ENCODE measurements at regions not wholly inside any gene's neighbourhood (a gene's known extent, or its start where the extent isn't known, plus 50 kb on each side); places are given as distances from the start of the nearest gene placed in this dataset.

DNA sequence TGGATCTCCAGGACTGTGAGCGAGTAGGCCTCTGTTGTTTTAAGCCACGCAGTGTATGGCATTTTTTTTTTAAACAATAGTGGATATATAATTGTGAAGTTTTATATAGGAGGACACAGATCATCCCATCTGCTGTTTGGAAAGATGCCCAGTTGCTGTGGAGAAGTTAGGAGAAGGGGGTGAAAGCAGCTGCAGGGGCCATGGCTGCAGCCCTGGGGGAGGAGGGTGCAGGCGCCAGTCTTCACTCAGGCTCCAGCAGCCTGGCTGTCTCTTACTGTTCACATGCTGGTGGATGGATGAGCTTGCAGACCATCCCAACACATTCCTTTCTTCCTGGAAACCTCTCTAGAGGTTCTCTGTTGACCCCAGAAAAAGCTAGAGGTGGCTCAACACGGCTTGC is 242.3 kb downstream of the TEX29 start:
- H3K36me3 ChIP-seq (replicated peaks; ENCODE audit: insufficient read depth, low read length): no peaks in the 10 kb centered on the region
- TF ChIP-seq, protein P1, sequence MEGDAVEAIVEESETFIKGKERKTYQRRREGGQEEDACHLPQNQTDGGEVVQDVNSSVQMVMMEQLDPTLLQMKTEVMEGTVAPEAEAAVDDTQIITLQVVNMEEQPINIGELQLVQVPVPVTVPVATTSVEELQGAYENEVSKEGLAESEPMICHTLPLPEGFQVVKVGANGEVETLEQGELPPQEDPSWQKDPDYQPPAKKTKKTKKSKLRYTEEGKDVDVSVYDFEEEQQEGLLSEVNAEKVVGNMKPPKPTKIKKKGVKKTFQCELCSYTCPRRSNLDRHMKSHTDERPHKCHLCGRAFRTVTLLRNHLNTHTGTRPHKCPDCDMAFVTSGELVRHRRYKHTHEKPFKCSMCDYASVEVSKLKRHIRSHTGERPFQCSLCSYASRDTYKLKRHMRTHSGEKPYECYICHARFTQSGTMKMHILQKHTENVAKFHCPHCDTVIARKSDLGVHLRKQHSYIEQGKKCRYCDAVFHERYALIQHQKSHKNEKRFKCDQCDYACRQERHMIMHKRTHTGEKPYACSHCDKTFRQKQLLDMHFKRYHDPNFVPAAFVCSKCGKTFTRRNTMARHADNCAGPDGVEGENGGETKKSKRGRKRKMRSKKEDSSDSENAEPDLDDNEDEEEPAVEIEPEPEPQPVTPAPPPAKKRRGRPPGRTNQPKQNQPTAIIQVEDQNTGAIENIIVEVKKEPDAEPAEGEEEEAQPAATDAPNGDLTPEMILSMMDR (IDR thresholded peaks at IDR 0.05; ENCODE audit: low read length): no peak
- no peak for TF ChIP-seq EZH2phosphoT487 (IDR thresholded peaks at IDR 0.05; ENCODE audit: low read length)
- TF ChIP-seq EZH2 (optimal IDR thresholded peaks at IDR 0.05; ENCODE audit: low read depth, low read length): no peak
- no peak overlapping the region for H2AFZ ChIP-seq (ENCODE audit: low read length)
- no peak overlapping the region for H3K4me2 ChIP-seq (ENCODE audit: low read depth, low read length)
- H3K4me1 ChIP-seq (ENCODE audit: low read length): no peaks in the 10 kb centered on the region
- H3K9me3 ChIP-seq (replicated peaks; ENCODE audit: insufficient read depth, low read length): no peaks in the 10 kb centered on the region
- H4K20me1 ChIP-seq (ENCODE audit: insufficient read depth, low read length): no peaks in the 10 kb centered on the region
- H3K79me2 ChIP-seq (ENCODE audit: low read length): 0 out of 2 replicates have a peak, but pooled peaks cover 3% of the 10 kb centered on the region
- no peak overlapping the region for H3K27ac ChIP-seq (ENCODE audit: low read length)
- no peak overlapping the region for H3K9ac ChIP-seq (ENCODE audit: low read length)
- no peaks in the 10 kb centered on the region for H3K9me2 ChIP-seq (replicated peaks; ENCODE audit: insufficient read depth, low read length)
- no peaks in the 10 kb centered on the region for H3K27me3 ChIP-seq (replicated peaks; ENCODE audit: insufficient read depth, low read length)
- H3F3A ChIP-seq (ENCODE audit: insufficient read depth, low read length): no peaks in the 10 kb centered on the region
- no peak overlapping the region for H3K4me3 ChIP-seq (ENCODE audit: low read length)
- DNase-seq: no peak

DNA sequence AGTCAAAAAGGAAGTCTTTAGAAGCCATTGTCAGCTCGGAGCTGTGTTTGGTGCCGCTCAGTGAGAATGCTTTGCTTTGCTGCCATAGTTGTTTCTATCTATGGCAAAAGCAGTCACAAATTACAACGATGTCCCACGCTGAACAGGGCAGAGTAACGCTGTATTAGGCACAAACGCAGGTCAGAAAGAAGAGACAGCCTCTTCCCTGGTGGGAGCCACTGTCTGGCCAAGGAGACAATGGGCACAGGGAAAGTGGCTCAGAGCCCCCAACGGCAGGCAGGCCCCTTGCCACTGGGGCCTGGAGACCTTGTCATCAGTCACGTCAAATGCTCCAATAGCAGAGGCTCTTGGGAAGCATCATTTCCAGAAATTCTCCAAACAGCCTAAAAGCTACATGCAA is 244.2 kb downstream of the TEX29 start:
- H3K9me2 ChIP-seq (replicated peaks; ENCODE audit: insufficient read depth, low read length): no peaks in the 10 kb centered on the region
- H3K4me1 ChIP-seq (ENCODE audit: low read length): no peaks in the 10 kb centered on the region
- no peak for DNase-seq
- no peaks in the 10 kb centered on the region for H3K27me3 ChIP-seq (replicated peaks; ENCODE audit: insufficient read depth, low read length)
- no peak overlapping the region for H3K27ac ChIP-seq (ENCODE audit: low read length)
- no peaks in the 10 kb centered on the region for H3K9me3 ChIP-seq (replicated peaks; ENCODE audit: insufficient read depth, low read length)
- H3K4me3 ChIP-seq (ENCODE audit: low read length): no peak overlapping the region
- no peak for TF ChIP-seq EZH2 (optimal IDR thresholded peaks at IDR 0.05; ENCODE audit: low read depth, low read length)
- TF ChIP-seq, protein P1 (IDR thresholded peaks at IDR 0.05; ENCODE audit: low read length): no peak
- no peak for TF ChIP-seq EZH2phosphoT487 (IDR thresholded peaks at IDR 0.05; ENCODE audit: low read length)
- no peaks in the 10 kb centered on the region for H3K36me3 ChIP-seq (replicated peaks; ENCODE audit: insufficient read depth, low read length)
- no peaks in the 10 kb centered on the region for H3F3A ChIP-seq (ENCODE audit: insufficient read depth, low read length)
- no peaks in the 10 kb centered on the region for H4K20me1 ChIP-seq (ENCODE audit: insufficient read depth, low read length)
- H3K79me2 ChIP-seq (ENCODE audit: low read length): 0 out of 2 replicates have a peak, but pooled peaks cover 6% of the 10 kb centered on the region
- no peak overlapping the region for H3K9ac ChIP-seq (ENCODE audit: low read length)
- no peak overlapping the region for H3K4me2 ChIP-seq (ENCODE audit: low read depth, low read length)
- H2AFZ ChIP-seq (ENCODE audit: low read length): no peak overlapping the region

DNA sequence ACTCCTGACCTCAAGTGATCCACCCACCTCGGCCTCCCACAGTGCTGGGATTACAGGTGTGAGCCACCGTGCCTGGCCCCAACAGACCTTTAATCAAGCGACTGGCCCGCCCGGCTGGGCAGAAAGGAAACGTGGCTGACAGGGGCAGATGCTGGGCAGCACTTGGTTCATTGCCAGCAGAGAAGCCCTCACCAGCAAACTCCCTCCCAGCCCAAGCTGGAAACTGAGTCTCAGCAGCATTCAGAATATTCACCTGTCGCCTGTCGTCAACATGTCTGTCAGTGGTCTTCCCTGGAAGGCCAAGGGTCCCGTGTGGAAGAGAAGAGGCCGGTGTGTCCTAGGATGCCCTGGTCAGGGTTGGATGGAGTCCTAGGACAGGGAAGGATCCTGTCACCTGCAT is 245.0 kb downstream of the TEX29 start:
- Histone ChIP-seq H3K4me1 (ENCODE audit: low read length) (no peaks in the 10 kb centered on the region), H3K36me3 (replicated peaks; ENCODE audit: insufficient read depth, low read length) (no peaks in the 10 kb centered on the region), H3F3A (ENCODE audit: insufficient read depth, low read length) (no peaks in the 10 kb centered on the region), H3K9me3 (replicated peaks; ENCODE audit: insufficient read depth, low read length) (no peaks in the 10 kb centered on the region), H2AFZ (ENCODE audit: low read length) (no peak overlapping the region), H3K9me2 (replicated peaks; ENCODE audit: insufficient read depth, low read length) (no peaks in the 10 kb centered on the region), H4K20me1 (ENCODE audit: insufficient read depth, low read length) (no peaks in the 10 kb centered on the region), H3K4me2 (ENCODE audit: low read depth, low read length) (no peak overlapping the region), H3K27ac (ENCODE audit: low read length) (no peak overlapping the region), H3K4me3 (ENCODE audit: low read length) (no peak overlapping the region), H3K9ac (ENCODE audit: low read length) (no peak overlapping the region), H3K79me2 (ENCODE audit: low read length) (0 out of 2 replicates have a peak, but pooled peaks cover 6% of the 10 kb centered on the region), H3K27me3 (replicated peaks; ENCODE audit: insufficient read depth, low read length) (no peaks in the 10 kb centered on the region)
- TF ChIP-seq, protein P1 (IDR thresholded peaks at IDR 0.05; ENCODE audit: low read length): no peak
- TF ChIP-seq EZH2phosphoT487 (IDR thresholded peaks at IDR 0.05; ENCODE audit: low read length): no peak
- no peak for TF ChIP-seq EZH2 (optimal IDR thresholded peaks at IDR 0.05; ENCODE audit: low read depth, low read length)
- DNase-seq: no peak
